ENCODE measurements at regions not wholly inside any gene's neighbourhood (a gene's known extent, or its start where the extent isn't known, plus 50 kb on each side); places are given as distances from the start of the nearest gene placed in this dataset.

GRCh38 chr14:105889666-105890473 is 363.5 kb downstream of the TMEM121 start:
- no peak for DNase-seq (ENCODE audit: low read depth in 1 of 2, low spot score in 1 of 2)
- H3K27me3 ChIP-seq (ENCODE audit: insufficient read depth, poor library complexity, severe bottlenecking), result no peaks in the 10 kb centered on the region
- TF ChIP-seq REST (IDR thresholded peaks at IDR 0.05; ENCODE audit: insufficient replicate concordance, low read depth) (no peak), SPI1 (IDR thresholded peaks at IDR 0.05; ENCODE audit: borderline replicate concordance, low read depth) (no peak), POLR2AphosphoS5 (IDR thresholded peaks at IDR 0.05; ENCODE audit: low read depth) (no peak), GABPA (IDR thresholded peaks at IDR 0.05; ENCODE audit: low read depth) (no peak)
- TF ChIP-seq, protein P1, sequence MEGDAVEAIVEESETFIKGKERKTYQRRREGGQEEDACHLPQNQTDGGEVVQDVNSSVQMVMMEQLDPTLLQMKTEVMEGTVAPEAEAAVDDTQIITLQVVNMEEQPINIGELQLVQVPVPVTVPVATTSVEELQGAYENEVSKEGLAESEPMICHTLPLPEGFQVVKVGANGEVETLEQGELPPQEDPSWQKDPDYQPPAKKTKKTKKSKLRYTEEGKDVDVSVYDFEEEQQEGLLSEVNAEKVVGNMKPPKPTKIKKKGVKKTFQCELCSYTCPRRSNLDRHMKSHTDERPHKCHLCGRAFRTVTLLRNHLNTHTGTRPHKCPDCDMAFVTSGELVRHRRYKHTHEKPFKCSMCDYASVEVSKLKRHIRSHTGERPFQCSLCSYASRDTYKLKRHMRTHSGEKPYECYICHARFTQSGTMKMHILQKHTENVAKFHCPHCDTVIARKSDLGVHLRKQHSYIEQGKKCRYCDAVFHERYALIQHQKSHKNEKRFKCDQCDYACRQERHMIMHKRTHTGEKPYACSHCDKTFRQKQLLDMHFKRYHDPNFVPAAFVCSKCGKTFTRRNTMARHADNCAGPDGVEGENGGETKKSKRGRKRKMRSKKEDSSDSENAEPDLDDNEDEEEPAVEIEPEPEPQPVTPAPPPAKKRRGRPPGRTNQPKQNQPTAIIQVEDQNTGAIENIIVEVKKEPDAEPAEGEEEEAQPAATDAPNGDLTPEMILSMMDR (IDR thresholded peaks at IDR 0.05; ENCODE audit: insufficient read depth, low read length), result no peak
- H3K4me3 ChIP-seq (replicated peaks; ENCODE audit: insufficient read depth, low read length), result no peak overlapping the region
- no peak overlapping the region for H3K27ac ChIP-seq (replicated peaks)

GRCh38 chr14:105890474-105891220 is 364.3 kb downstream of the TMEM121 start:
- H3K27ac ChIP-seq (replicated peaks), result no peak overlapping the region
- no peak for DNase-seq (ENCODE audit: low read depth in 1 of 2, low spot score in 1 of 2)
- no peaks in the 10 kb centered on the region for H3K27me3 ChIP-seq (ENCODE audit: insufficient read depth, poor library complexity, severe bottlenecking)
- no peak overlapping the region for H3K4me3 ChIP-seq (replicated peaks; ENCODE audit: insufficient read depth, low read length)
- TF ChIP-seq SPI1 (IDR thresholded peaks at IDR 0.05; ENCODE audit: borderline replicate concordance, low read depth) (no peak), POLR2AphosphoS5 (IDR thresholded peaks at IDR 0.05; ENCODE audit: low read depth) (no peak), GABPA (IDR thresholded peaks at IDR 0.05; ENCODE audit: low read depth) (no peak), REST (IDR thresholded peaks at IDR 0.05; ENCODE audit: insufficient replicate concordance, low read depth) (no peak)
- TF ChIP-seq, protein P1 (IDR thresholded peaks at IDR 0.05; ENCODE audit: insufficient read depth, low read length), result no peak

GRCh38 chr14:105891221-105891602 is 364.8 kb downstream of the TMEM121 start:
- no peak overlapping the region for H3K4me3 ChIP-seq (replicated peaks; ENCODE audit: insufficient read depth, low read length)
- H3K27me3 ChIP-seq (ENCODE audit: insufficient read depth, poor library complexity, severe bottlenecking), result no peaks in the 10 kb centered on the region
- TF ChIP-seq REST (IDR thresholded peaks at IDR 0.05; ENCODE audit: insufficient replicate concordance, low read depth), result no peak
- TF ChIP-seq, protein P1 (IDR thresholded peaks at IDR 0.05; ENCODE audit: insufficient read depth, low read length), result no peak
- TF ChIP-seq GABPA (IDR thresholded peaks at IDR 0.05; ENCODE audit: low read depth), result no peak
- no peak for TF ChIP-seq SPI1 (IDR thresholded peaks at IDR 0.05; ENCODE audit: borderline replicate concordance, low read depth)
- no peak for TF ChIP-seq POLR2AphosphoS5 (IDR thresholded peaks at IDR 0.05; ENCODE audit: low read depth)
- no peak overlapping the region for H3K27ac ChIP-seq (replicated peaks)
- no peak for DNase-seq (ENCODE audit: low read depth in 1 of 2, low spot score in 1 of 2)
